CD14-positive monocyte (primary cell): ENCODE measurements at regions not wholly inside any gene's neighbourhood (a gene's known extent, or its start where the extent isn't known, plus 50 kb on each side); places are given as distances from the start of the nearest gene placed in this dataset.

Source experiments
- DNase-seq, 3 donors: peaks; one replicate each; pipeline ENCODE4 v3.0.0-alpha.2; 2011 to 2022
- H2AFZ ChIP-seq: 2 replicates; pipeline ENCODE4 v1.6.0; 2012; ENCODE audit warnings: mild to moderate bottlenecking, low read depth, low read length, inconsistent platforms; ENCODE audit not compliant: insufficient read depth, poor library complexity, severe bottlenecking
- H3K27ac ChIP-seq, 2 donors: 1 replicate in 1 of 2; 2 replicates in 1 of 2; pipeline ENCODE4 v1.5.1; 2012 to 2013; ENCODE audit warnings: low read length in 2 of 2, control low read depth in 1 of 2, inconsistent platforms in 1 of 2, low read depth in 1 of 2, mild to moderate bottlenecking in 1 of 2
- H3K27me3 ChIP-seq, 2 donors: one replicate each; pipeline versions ENCODE4 v1.6.0 to v1.6.1; 2011 to 2013; ENCODE audit warnings: low read length in 2 of 2; ENCODE audit not compliant: control insufficient read depth in 2 of 2, insufficient read depth in 2 of 2
- H3K36me3 ChIP-seq, 2 donors: replicated peaks in 1 of 2; 1 replicate in 1 of 2; 2 replicates in 1 of 2; pipeline versions ENCODE4 v1.5.1 to v1.6.1; 2012 to 2013; ENCODE audit warnings: low read length in 2 of 2, control low read depth in 1 of 2, inconsistent platforms in 1 of 2, mild to moderate bottlenecking in 1 of 2; ENCODE audit not compliant: insufficient read depth in 2 of 2, control insufficient read depth in 1 of 2
- H3K4me1 ChIP-seq, 2 donors: 1 replicate in 1 of 2; 2 replicates in 1 of 2; pipeline versions ENCODE4 v1.5.1 to v1.6.1; 2012 to 2013; ENCODE audit warnings: low read length in 2 of 2, control low read depth in 1 of 2, inconsistent platforms in 1 of 2, mild to moderate bottlenecking in 1 of 2, moderate library complexity in 1 of 2; ENCODE audit not compliant: insufficient read depth in 2 of 2, control insufficient read depth in 1 of 2
- H3K4me2 ChIP-seq: replicated peaks from 2 replicates; pipeline ENCODE3; 2012; ENCODE audit warnings: low read length, moderate library complexity, mild to moderate bottlenecking; ENCODE audit not compliant: poor library complexity, severe bottlenecking; ENCODE audit errors: extremely low read depth
- H3K4me3 ChIP-seq, 3 experiments: fragments of 200-600 bp in 1 of 3; sonication (generic) in 1 of 3; replicated peaks in 1 of 3; 1 replicate in 2 of 3; 2 replicates in 1 of 3; pipeline ENCODE4 v1.5.1; 2011 to 2013; ENCODE audit warnings: low read length in 3 of 3, mild to moderate bottlenecking in 3 of 3, control low read depth in 2 of 3, low read depth in 2 of 3, inconsistent platforms in 1 of 3, moderate library complexity in 1 of 3
- H3K79me2 ChIP-seq: 2 replicates; pipeline ENCODE4 v1.6.0; 2012; ENCODE audit warnings: mild to moderate bottlenecking, control low read depth, inconsistent platforms, low read length, moderate library complexity; ENCODE audit not compliant: insufficient read depth
- H3K9ac ChIP-seq: 2 replicates; pipeline ENCODE4 v1.6.0; 2017; ENCODE audit warnings: low read length, mild to moderate bottlenecking; ENCODE audit not compliant: insufficient read depth, poor library complexity, severe bottlenecking
- H3K9me3 ChIP-seq, 2 donors: replicated peaks in 1 of 2; 1 replicate in 1 of 2; 2 replicates in 1 of 2; pipeline versions ENCODE4 v1.5.1 to v1.6.1; 2012 to 2013; ENCODE audit warnings: low read length in 2 of 2, control low read depth in 1 of 2; ENCODE audit not compliant: control insufficient read depth in 1 of 2, insufficient read depth in 1 of 2
- H4K20me1 ChIP-seq: 2 replicates; pipeline ENCODE4 v1.6.0; 2012; ENCODE audit warnings: mild to moderate bottlenecking, low read length, control low read depth, moderate library complexity; ENCODE audit not compliant: insufficient read depth
- H3K27ac Mint-ChIP-seq, 7 donors: one replicate each; pipeline ENCODE4 v1.8.0; 2020; ENCODE audit warnings: mild to moderate bottlenecking in 7 of 7, mixed read lengths in 7 of 7, moderate library complexity in 6 of 7, inconsistent platforms in 2 of 7
- H3K27me3 Mint-ChIP-seq, 3 donors: one replicate each; pipeline ENCODE4 v1.8.0; 2021 to 2022; ENCODE audit warnings: low read depth in 3 of 3, mild to moderate bottlenecking in 3 of 3, mixed read lengths in 3 of 3, moderate library complexity in 3 of 3, inconsistent platforms in 1 of 3
- H3K36me3 Mint-ChIP-seq, 2 donors: one replicate each; pipeline ENCODE4 v1.8.0; 2020; ENCODE audit warnings: mixed read lengths in 2 of 2, inconsistent platforms in 1 of 2, mild to moderate bottlenecking in 1 of 2
- H3K4me1 Mint-ChIP-seq: one replicate; pipeline ENCODE4 v1.8.0; 2020; ENCODE audit warnings: mild to moderate bottlenecking, mixed read lengths
- H3K4me3 Mint-ChIP-seq, 2 donors: one replicate each; pipeline ENCODE4 v1.8.0; 2020; ENCODE audit warnings: mild to moderate bottlenecking in 2 of 2, mixed read lengths in 2 of 2, moderate library complexity in 1 of 2
- H3K9me3 Mint-ChIP-seq, 7 donors: one replicate each; pipeline ENCODE4 v1.8.0; 2020 to 2022; ENCODE audit warnings: mixed read lengths in 7 of 7, mild to moderate bottlenecking in 6 of 7, moderate library complexity in 6 of 7, inconsistent platforms in 2 of 7
- CTCF ChIP-seq: fragments of 200-600 bp; IDR thresholded peaks from one replicate; pipeline ENCODE4 v1.8.0; 2022; ENCODE audit warnings: antibody characterized with exemption, mild to moderate bottlenecking
- WGBS: methylation state at CpG from one replicate; pipeline ENCODE4 v1.1.5; 2013; ENCODE audit warnings: missing lambda C conversion rate; ENCODE audit not compliant: insufficient coverage; 5-methylcytosine and 5-hydroxymethylcytosine counted together
- intact Hi-C, 2 donors: fragments of 100-400 bp; cut with micrococcal nuclease; formaldehyde crosslinking; loops; one replicate each; pipeline versions ENCODE4 v1.15.0 to v1.15.1; 2023

DNA sequence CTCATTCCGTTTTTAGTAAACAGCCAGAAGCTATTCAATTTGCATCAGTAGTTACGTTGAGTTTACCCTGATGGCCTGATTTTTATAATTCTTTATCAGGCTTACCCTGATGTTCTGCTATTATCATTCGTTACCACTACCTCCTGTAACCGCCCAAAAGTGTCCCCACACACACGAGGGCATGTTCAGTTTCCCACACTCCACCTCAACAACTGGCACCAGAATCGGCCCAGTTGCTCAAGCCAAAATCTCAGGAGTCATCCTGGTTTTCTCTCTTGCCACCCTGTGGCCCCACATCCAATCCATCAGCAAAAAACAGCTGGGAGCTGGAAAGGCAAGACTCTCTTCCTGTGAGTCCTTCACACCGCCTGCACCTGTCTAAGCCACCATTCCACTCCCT is 102.9 kb upstream of the RAB6C start:
- Mint-ChIP-seq H3K27me3 (peaks cover 0 to 4% (median 3%) of the 10 kb centered on the region in 3 donors), H3K4me3 (peak overlapping the region; percentile 95 to 98), H3K36me3 (no peaks in the 10 kb centered on the region), H3K9me3 (no peaks in the 10 kb centered on the region), H3K4me1 (peaks cover 21% of the 10 kb centered on the region), H3K27ac (peak overlapping the region in 2 of 7 donors; percentile 41 to 78)
- peak overlapping the region; percentile 94 for H2AFZ ChIP-seq
- peak overlapping the region in 1 of 3 experiments; percentile 95 for H3K4me3 ChIP-seq
- no peaks in the 10 kb centered on the region for H4K20me1 ChIP-seq
- intact Hi-C loops: loop anchor here in 1 of 2 donors (10.0 kb wide), 1 partner anchor 308 kb away; the partner anchor contains the start of genes MZT2B and SMPD4
- peak overlapping the region; percentile 87 for H3K4me2 ChIP-seq
- H3K9me3 ChIP-seq: no peaks in the 10 kb centered on the region
- peaks cover 11 to 14% of the 10 kb centered on the region in 2 donors for H3K4me1 ChIP-seq
- no peaks in the 10 kb centered on the region for H3K36me3 ChIP-seq
- no peak for TF ChIP-seq CTCF
- 80% methylated on average over 6 of the region's 7 CpGs for WGBS
- H3K9ac ChIP-seq: no peak overlapping the region
- no peak for DNase-seq
- H3K27me3 ChIP-seq: no peaks in the 10 kb centered on the region
- H3K79me2 ChIP-seq: no peaks in the 10 kb centered on the region
- peak overlapping the region in 1 of 2 donors; percentile 78 for H3K27ac ChIP-seq

GRCh38 chr2:129877289-129877741 is 102.2 kb upstream of the RAB6C start:
- H3K27me3 Mint-ChIP-seq: peaks cover 0 to 4% (median 3%) of the 10 kb centered on the region in 3 donors
- peak overlapping the region; percentile 87 for H3K4me2 ChIP-seq
- no peaks in the 10 kb centered on the region for H3K9me3 Mint-ChIP-seq
- peak; percentile 56 to 78 (median 67) for DNase-seq
- no peaks in the 10 kb centered on the region for H3K27me3 ChIP-seq
- peak overlapping the region in 1 of 2 donors; percentile 78 for H3K27ac ChIP-seq
- peak overlapping the region; percentile 94 for H2AFZ ChIP-seq
- H3K79me2 ChIP-seq: no peaks in the 10 kb centered on the region
- no peaks in the 10 kb centered on the region for H3K9me3 ChIP-seq
- H3K4me1 Mint-ChIP-seq: peaks cover 21% of the 10 kb centered on the region
- no peaks in the 10 kb centered on the region for H4K20me1 ChIP-seq
- peak overlapping the region; percentile 79 to 95 (median 86) for H3K4me3 ChIP-seq
- WGBS: 0% methylated on average over 5 of the region's 20 CpGs
- peak overlapping the region in 6 of 7 donors; percentile 68 to 90 (median 82) for H3K27ac Mint-ChIP-seq
- peak overlapping the region; percentile 95 to 98 for H3K4me3 Mint-ChIP-seq
- peak overlapping the region; percentile 70 for H3K9ac ChIP-seq
- no peak for TF ChIP-seq CTCF
- H3K36me3 Mint-ChIP-seq: no peaks in the 10 kb centered on the region
- intact Hi-C loops: loop anchor here in 1 of 2 donors (10.0 kb wide), 1 partner anchor 307 kb away; the partner anchor contains the start of genes MZT2B and SMPD4
- peaks cover 11 to 14% of the 10 kb centered on the region in 2 donors for H3K4me1 ChIP-seq
- no peaks in the 10 kb centered on the region for H3K36me3 ChIP-seq
